ENCODE measurements at regions not wholly inside any gene's neighbourhood (a gene's known extent, or its start where the extent isn't known, plus 50 kb on each side); places are given as distances from the start of the nearest gene placed in this dataset.

DNA sequence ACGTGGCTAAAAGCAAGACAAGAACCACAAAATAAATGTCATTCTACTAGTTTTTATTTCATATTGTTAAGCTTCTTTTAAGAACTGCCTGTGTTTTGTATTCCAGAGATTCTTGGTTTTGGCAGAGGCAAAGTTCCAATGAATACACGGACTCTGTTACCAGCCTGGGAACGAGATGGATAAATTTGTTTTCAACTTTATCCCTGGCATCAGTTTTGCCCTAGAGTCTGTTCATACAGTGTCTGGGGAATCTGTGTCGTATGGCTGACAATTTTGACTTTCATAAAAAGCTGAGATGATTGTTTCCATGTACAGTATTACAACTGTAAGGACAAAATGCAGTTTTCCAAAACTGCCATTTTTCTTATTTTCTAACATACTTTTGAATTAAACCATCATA is 327.6 kb downstream of the TBC1D4 start:
- TF ChIP-seq, protein P1, sequence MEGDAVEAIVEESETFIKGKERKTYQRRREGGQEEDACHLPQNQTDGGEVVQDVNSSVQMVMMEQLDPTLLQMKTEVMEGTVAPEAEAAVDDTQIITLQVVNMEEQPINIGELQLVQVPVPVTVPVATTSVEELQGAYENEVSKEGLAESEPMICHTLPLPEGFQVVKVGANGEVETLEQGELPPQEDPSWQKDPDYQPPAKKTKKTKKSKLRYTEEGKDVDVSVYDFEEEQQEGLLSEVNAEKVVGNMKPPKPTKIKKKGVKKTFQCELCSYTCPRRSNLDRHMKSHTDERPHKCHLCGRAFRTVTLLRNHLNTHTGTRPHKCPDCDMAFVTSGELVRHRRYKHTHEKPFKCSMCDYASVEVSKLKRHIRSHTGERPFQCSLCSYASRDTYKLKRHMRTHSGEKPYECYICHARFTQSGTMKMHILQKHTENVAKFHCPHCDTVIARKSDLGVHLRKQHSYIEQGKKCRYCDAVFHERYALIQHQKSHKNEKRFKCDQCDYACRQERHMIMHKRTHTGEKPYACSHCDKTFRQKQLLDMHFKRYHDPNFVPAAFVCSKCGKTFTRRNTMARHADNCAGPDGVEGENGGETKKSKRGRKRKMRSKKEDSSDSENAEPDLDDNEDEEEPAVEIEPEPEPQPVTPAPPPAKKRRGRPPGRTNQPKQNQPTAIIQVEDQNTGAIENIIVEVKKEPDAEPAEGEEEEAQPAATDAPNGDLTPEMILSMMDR (IDR thresholded peaks at IDR 0.05), result no peak
- TF ChIP-seq POLR2AphosphoS5 (IDR thresholded peaks at IDR 0.05; ENCODE audit: insufficient read depth in 1 of 2, low read depth in 1 of 2) (no peak), POLR2A (IDR thresholded peaks at IDR 0.05) (no peak)
